Endothelial cell (in vitro differentiated cells): ENCODE measurements at regions not wholly inside any gene's neighbourhood (a gene's known extent, or its start where the extent isn't known, plus 50 kb on each side); places are given as distances from the start of the nearest gene placed in this dataset.

Source experiments
- DNase-seq: peaks from one replicate; pipeline ENCODE4 v3.0.0; 2021; ENCODE audit warnings: low spot score
- H3K27ac Mint-ChIP-seq: one replicate; pipeline ENCODE4 v1.8.0; 2021; ENCODE audit warnings: mixed read lengths, inconsistent platforms; ENCODE audit not compliant: unreplicated experiment
- H3K27me3 Mint-ChIP-seq: one replicate; pipeline ENCODE4 v1.8.0; 2021; ENCODE audit warnings: mild to moderate bottlenecking, moderate library complexity, mixed read lengths, inconsistent platforms; ENCODE audit not compliant: unreplicated experiment
- H3K36me3 Mint-ChIP-seq: one replicate; pipeline ENCODE4 v1.8.0; 2021; ENCODE audit warnings: mild to moderate bottlenecking, low read depth, mixed read lengths, inconsistent platforms; ENCODE audit not compliant: unreplicated experiment
- H3K4me1 Mint-ChIP-seq: one replicate; pipeline ENCODE4 v1.8.0; 2021; ENCODE audit warnings: mild to moderate bottlenecking, mixed read lengths, inconsistent platforms; ENCODE audit not compliant: unreplicated experiment
- H3K4me3 Mint-ChIP-seq: one replicate; pipeline ENCODE4 v1.8.0; 2021; ENCODE audit warnings: mild to moderate bottlenecking, mixed read lengths, inconsistent platforms; ENCODE audit not compliant: unreplicated experiment
- H3K9me3 Mint-ChIP-seq: one replicate; pipeline ENCODE4 v1.8.0; 2021; ENCODE audit warnings: mixed read lengths, inconsistent platforms; ENCODE audit not compliant: unreplicated experiment
- TF ChIP-seq, protein P1 (sequence below): fragments of 200-600 bp; sonication (generic); IDR thresholded peaks from one replicate; pipeline ENCODE4 v1.5.0; 2021; ENCODE audit warnings: antibody characterized with exemption; ENCODE audit not compliant: unreplicated experiment

DNA sequence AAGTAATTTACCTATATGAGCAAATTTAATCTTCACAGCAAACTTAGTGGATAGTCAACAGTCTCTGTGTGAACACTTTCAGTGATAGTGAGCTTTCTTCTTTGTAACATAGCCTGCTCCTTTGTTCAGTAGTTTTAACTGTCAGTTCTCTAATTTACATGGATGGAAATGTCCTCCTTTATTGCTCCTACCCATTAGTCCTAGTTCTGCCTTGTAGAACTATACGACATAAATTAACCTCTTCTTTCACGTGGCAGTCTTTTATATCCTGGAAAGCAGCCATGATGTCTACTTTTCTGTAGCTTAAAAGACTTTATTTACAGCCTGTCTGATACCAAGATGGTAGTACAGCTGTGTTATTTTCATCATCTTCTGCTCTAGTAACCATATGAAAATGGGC is 143.6 kb downstream of the TANC2 start:
- Mint-ChIP-seq H3K4me3 (no peak overlapping the region), H3K9me3 (no peaks in the 10 kb centered on the region)

DNA sequence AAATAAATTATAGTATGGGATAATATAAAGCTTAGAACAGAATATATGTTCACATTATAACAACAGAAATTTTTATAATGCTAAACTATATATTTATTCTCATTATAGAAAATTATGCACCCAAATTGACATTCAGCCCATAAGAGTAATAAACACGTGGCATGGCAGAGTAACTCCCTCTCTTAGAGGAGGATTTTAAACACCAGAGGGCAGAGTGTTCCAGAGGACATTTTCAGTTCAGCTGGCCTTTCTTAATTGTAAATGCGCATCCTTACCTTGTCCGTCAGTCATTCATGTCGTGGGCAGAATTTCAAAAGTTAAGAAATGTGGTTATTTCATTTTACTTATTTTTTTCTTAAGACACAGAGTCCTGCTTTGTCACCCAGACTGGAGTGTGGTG is 147.1 kb downstream of the TANC2 start:
- H3K36me3 Mint-ChIP-seq, result peaks cover 3% of the 10 kb centered on the region
- H3K27me3 Mint-ChIP-seq, result no peaks in the 10 kb centered on the region
- DNase-seq, result no peak
- H3K9me3 Mint-ChIP-seq, result no peaks in the 10 kb centered on the region
- TF ChIP-seq, protein P1, sequence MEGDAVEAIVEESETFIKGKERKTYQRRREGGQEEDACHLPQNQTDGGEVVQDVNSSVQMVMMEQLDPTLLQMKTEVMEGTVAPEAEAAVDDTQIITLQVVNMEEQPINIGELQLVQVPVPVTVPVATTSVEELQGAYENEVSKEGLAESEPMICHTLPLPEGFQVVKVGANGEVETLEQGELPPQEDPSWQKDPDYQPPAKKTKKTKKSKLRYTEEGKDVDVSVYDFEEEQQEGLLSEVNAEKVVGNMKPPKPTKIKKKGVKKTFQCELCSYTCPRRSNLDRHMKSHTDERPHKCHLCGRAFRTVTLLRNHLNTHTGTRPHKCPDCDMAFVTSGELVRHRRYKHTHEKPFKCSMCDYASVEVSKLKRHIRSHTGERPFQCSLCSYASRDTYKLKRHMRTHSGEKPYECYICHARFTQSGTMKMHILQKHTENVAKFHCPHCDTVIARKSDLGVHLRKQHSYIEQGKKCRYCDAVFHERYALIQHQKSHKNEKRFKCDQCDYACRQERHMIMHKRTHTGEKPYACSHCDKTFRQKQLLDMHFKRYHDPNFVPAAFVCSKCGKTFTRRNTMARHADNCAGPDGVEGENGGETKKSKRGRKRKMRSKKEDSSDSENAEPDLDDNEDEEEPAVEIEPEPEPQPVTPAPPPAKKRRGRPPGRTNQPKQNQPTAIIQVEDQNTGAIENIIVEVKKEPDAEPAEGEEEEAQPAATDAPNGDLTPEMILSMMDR, result no peak
- no peak overlapping the region for H3K4me3 Mint-ChIP-seq
- H3K4me1 Mint-ChIP-seq, result no peaks in the 10 kb centered on the region
- H3K27ac Mint-ChIP-seq, result no peak overlapping the region

More for the DNA sequence above, 143.6 kb downstream of the TANC2 start:
- no peaks in the 10 kb centered on the region for H3K4me1 Mint-ChIP-seq
- DNase-seq, result no peak
- H3K36me3 Mint-ChIP-seq, result peaks cover 3% of the 10 kb centered on the region
- no peaks in the 10 kb centered on the region for H3K27me3 Mint-ChIP-seq
- TF ChIP-seq, protein P1, result no peak
- no peak overlapping the region for H3K27ac Mint-ChIP-seq

DNA sequence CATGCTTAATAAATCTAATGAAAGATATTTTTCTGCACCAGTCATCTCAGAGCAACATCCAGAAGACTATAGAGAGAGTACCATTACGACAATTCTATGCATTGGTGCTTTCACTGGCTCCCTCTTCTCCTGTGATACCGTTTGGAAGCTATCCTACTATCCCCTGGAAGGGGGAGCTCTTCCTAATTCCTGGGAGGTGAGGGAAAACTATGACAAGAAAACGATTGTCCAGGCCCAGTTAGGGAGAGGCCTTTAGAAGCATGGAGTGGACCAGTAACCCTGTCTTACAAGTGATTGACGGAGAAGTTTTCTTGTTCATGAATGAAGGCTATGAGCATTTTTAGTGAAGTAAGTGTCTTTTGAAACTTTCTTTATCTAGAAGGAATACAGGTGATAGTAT is 150.2 kb downstream of the TANC2 start:
- Mint-ChIP-seq H3K27ac (no peak overlapping the region), H3K9me3 (no peaks in the 10 kb centered on the region), H3K27me3 (no peaks in the 10 kb centered on the region), H3K4me1 (no peaks in the 10 kb centered on the region), H3K4me3 (peak overlapping the region; percentile 44), H3K36me3 (peaks cover 2% of the 10 kb centered on the region)
- no peak for DNase-seq
- TF ChIP-seq, protein P1, result no peak

DNA sequence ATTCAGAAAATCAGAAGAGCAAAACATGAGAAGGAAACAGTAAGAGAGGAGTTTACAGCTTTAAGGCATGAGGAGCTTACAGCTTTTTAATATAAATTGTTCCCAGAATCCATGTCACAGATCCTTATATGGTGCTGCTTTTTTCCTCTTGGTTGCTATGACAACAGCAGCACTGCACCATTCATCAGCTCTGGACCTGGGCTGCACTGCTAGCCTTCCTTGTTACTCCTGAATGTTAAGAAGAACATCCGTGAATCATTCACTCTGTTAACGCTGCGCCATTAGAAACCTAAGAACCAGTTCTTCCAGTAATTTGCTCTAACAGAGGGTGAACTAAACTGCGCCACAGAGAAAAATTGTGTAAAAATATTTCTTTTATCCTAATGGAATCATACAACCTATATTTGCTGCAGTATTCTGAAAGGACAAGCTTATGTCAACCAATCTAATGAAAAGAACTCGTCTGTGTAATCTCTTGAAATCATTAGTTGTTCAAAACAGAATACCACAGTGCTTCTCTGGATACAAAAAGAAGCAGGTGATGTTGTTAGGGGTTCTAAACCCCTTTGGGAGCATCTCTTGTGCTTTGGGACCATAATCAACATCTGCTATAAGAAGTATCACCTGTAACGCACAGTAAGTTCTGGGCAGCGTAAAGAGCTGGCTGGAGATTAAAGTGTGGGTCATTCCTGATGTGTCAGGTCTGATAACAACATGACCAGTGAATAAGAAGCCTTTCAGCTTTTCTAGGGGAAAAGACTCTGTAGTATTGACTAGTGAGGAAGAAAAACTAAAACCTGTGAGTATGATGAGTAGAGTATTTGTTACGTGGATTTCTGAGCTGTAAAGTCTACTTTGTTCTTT is 151.2 kb downstream of the TANC2 start:
- Mint-ChIP-seq H3K27me3 (no peaks in the 10 kb centered on the region), H3K36me3 (no peaks in the 10 kb centered on the region), H3K9me3 (no peaks in the 10 kb centered on the region), H3K27ac (peak overlapping the region; percentile 10), H3K4me1 (no peaks in the 10 kb centered on the region), H3K4me3 (no peak overlapping the region)
- TF ChIP-seq, protein P1, result no peak
- DNase-seq, result no peak

DNA sequence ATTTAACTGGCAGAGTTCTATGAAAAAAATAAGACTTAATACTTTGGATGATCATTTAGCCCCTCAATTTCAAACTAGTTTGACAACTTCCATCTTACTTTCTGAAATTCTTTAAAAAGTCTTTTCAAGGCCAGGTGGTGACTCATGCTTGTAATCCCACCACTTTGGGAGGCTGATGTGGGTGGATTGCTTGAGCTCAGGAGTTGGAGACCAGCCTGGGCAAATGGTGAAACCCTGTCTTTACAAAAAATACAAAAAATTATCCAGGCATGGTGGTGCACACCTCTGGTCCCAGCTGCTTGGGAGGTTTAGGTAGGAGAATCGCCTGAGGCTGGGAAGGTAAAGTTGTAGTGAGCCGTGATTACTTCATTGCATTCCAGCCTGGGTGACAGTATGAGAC is 154.4 kb downstream of the TANC2 start:
- H3K36me3 Mint-ChIP-seq, result no peaks in the 10 kb centered on the region
- H3K27ac Mint-ChIP-seq, result no peak overlapping the region
- H3K4me1 Mint-ChIP-seq, result no peaks in the 10 kb centered on the region
- no peaks in the 10 kb centered on the region for H3K9me3 Mint-ChIP-seq
- H3K4me3 Mint-ChIP-seq, result no peak overlapping the region
- DNase-seq, result no peak
- no peaks in the 10 kb centered on the region for H3K27me3 Mint-ChIP-seq
- TF ChIP-seq, protein P1, result no peak
